ENCODE measurements at regions not wholly inside any gene's neighbourhood (a gene's known extent, or its start where the extent isn't known, plus 50 kb on each side); places are given as distances from the start of the nearest gene placed in this dataset.
"Not testable (repeated sequence)": the region's sequence is repeated elsewhere in the genome, so short reads cannot be mapped to it uniquely, and the experiment has no call there.

DNA sequence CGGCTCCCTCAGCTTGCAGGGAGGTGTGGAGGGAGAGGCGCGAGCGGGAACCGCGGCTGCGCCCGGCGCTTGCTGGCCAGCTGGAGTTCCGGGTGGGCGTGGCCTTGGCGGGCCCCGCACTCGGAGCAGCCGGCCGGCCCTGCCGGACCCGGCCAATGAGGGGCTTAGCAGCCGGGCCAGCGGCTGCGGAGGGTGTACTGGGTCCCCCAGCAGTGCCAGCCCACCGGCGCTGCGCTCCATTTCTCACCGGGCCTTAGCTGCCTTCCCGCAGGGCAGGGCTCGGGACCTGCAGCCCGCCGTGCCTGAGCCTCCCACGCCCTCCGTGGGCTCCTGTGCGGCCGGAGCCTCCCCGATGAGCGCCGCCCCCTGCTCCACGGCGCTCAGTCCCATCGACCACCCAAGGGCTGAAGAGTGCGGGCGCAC lies 206.0 kb downstream of the ZWINT start:
- H2BK5ac ChIP-seq (ENCODE audit: low read depth, low read length); H3K79me2 ChIP-seq (ENCODE audit: control insufficient read depth in 1 of 2, insufficient read depth in 2 of 2, low read length in 2 of 2); H4K8ac ChIP-seq (ENCODE audit: extremely low read depth, insufficient read depth, low read length); H3K79me1 ChIP-seq (ENCODE audit: low read depth, low read length); H3K4me2 ChIP-seq (ENCODE audit: insufficient read depth in 1 of 2, low read depth in 2 of 2, low read length in 2 of 2); H2AK5ac ChIP-seq (ENCODE audit: low read depth, low read length); FAIRE-seq; POLR2A ChIA-PET (ENCODE audit: partially characterized antibody); CTCF ChIA-PET (ENCODE audit: partially characterized antibody); H2BK12ac ChIP-seq (ENCODE audit: low read depth, low read length); H3K56ac ChIP-seq (replicated peaks; ENCODE audit: insufficient read length, low read depth, low read length); H3K9me3 ChIP-seq (ENCODE audit: insufficient read depth in 2 of 2, low read depth in 1 of 2, low read length in 1 of 2); H3K36me3 ChIP-seq (ENCODE audit: control insufficient read depth in 2 of 4, insufficient read depth in 4 of 4, low read length in 3 of 4); H3K4ac ChIP-seq (replicated peaks; ENCODE audit: insufficient read length, low read depth, low read length); DNase-seq (ENCODE audit: low read depth in 1 of 2, low spot score in 2 of 2); H3K27me3 ChIP-seq (replicated peaks in 1 of 4; ENCODE audit: control insufficient read depth in 3 of 4, extremely low read depth in 1 of 4, insufficient read depth in 3 of 4, low read length in 3 of 4); H3K23me2 ChIP-seq (ENCODE audit: low read depth, low read length); H4K91ac ChIP-seq (replicated peaks; ENCODE audit: insufficient read length, low read length); H2BK120ac ChIP-seq (replicated peaks; ENCODE audit: low read depth, low read length); H3K27ac ChIP-seq (ENCODE audit: low read depth, low read length); H2BK15ac ChIP-seq (ENCODE audit: low read length); H4K20me1 ChIP-seq (replicated peaks in 1 of 2; ENCODE audit: control insufficient read depth in 1 of 2, insufficient read depth in 2 of 2, low read length in 2 of 2); H3K9ac ChIP-seq (replicated peaks in 1 of 4; ENCODE audit: extremely low read depth in 1 of 4, low read depth in 3 of 4, low read length in 3 of 4); H3K18ac ChIP-seq (ENCODE audit: extremely low read depth, low read length); H3K4me1 ChIP-seq (replicated peaks in 1 of 4; ENCODE audit: control insufficient read depth in 3 of 4, insufficient read depth in 4 of 4, low read length in 3 of 4); H3K14ac ChIP-seq (ENCODE audit: insufficient read length); H4K5ac ChIP-seq (ENCODE audit: insufficient read length, low read depth, low read length); H2BK20ac ChIP-seq (ENCODE audit: low read length); H2AFZ ChIP-seq (ENCODE audit: low read length); H3K23ac ChIP-seq (ENCODE audit: insufficient read length): not testable (repeated sequence)
- whole genome bisulfite sequencing, 2 experiments (ENCODE audit: extremely low coverage in 1 of 2, insufficient coverage in 1 of 2, insufficient read length in 1 of 2, insufficient replicate concordance in 2 of 2, low coverage in 1 of 2, low lambda C conversion rate in 2 of 2, missing lambda C conversion rate in 1 of 2), result 96% methylated on average over 16 of the region's 41 CpGs; no CpG with 5 or more reads in 1 of the 2 experiments
- peak overlapping the region in 1 of 4 experiments; percentile 20; a peak in 1 of 8 replicates for H3K4me3 ChIP-seq (ENCODE audit: extremely low read depth in 1 of 4, insufficient read depth in 2 of 4, low read depth in 3 of 4, low read length in 4 of 4)

Measured in H1 (cell line).